ENCODE measurements at regions not wholly inside any gene's neighbourhood (a gene's known extent, or its start where the extent isn't known, plus 50 kb on each side); places are given as distances from the start of the nearest gene placed in this dataset.

- H3K4me3 ChIP-seq (ENCODE audit: low read depth, low read length): no peak overlapping the region
- no peak for DNase-seq (ENCODE audit: low read depth)
- H3K27me3 ChIP-seq (ENCODE audit: control insufficient read depth, insufficient read depth, low read length): peaks cover 88% of the 10 kb centered on the region
- no peak for TF ChIP-seq CTCF (IDR thresholded peaks at IDR 0.05; ENCODE audit: insufficient read depth, low read length, poor library complexity, severe bottlenecking)
- H3K36me3 ChIP-seq (ENCODE audit: control insufficient read depth, insufficient read depth, low read length): no peaks in the 10 kb centered on the region
Observed at GRCh38 chr15:89413877-89414276, 79.3 kb upstream of the POLG start.

- no peak overlapping the region for H3K4me3 ChIP-seq (ENCODE audit: low read depth, low read length)
- TF ChIP-seq CTCF (IDR thresholded peaks at IDR 0.05; ENCODE audit: insufficient read depth, low read length, poor library complexity, severe bottlenecking): no peak
- no peak for DNase-seq (ENCODE audit: low read depth)
- peaks cover 90% of the 10 kb centered on the region for H3K27me3 ChIP-seq (ENCODE audit: control insufficient read depth, insufficient read depth, low read length)
- H3K36me3 ChIP-seq (ENCODE audit: control insufficient read depth, insufficient read depth, low read length): no peaks in the 10 kb centered on the region
Observed at GRCh38 chr15:89412905-89413411, 78.3 kb upstream of the POLG start.

GRCh38 chr15:89410039-89410435, 75.4 kb upstream of the POLG start:
- Histone ChIP-seq H3K4me3 (ENCODE audit: low read depth, low read length) (no peak overlapping the region), H3K27me3 (ENCODE audit: control insufficient read depth, insufficient read depth, low read length) (peaks cover 96% of the 10 kb centered on the region), H3K36me3 (ENCODE audit: control insufficient read depth, insufficient read depth, low read length) (no peaks in the 10 kb centered on the region)
- no peak for TF ChIP-seq CTCF (IDR thresholded peaks at IDR 0.05; ENCODE audit: insufficient read depth, low read length, poor library complexity, severe bottlenecking)
- no peak for DNase-seq (ENCODE audit: low read depth)

GRCh38 chr15:89409184-89410038, 74.8 kb upstream of the POLG start:
- Histone ChIP-seq H3K4me3 (ENCODE audit: low read depth, low read length) (no peak overlapping the region), H3K36me3 (ENCODE audit: control insufficient read depth, insufficient read depth, low read length) (no peaks in the 10 kb centered on the region), H3K27me3 (ENCODE audit: control insufficient read depth, insufficient read depth, low read length) (peaks cover 99% of the 10 kb centered on the region)
- DNase-seq (ENCODE audit: low read depth): no peak
- no peak for TF ChIP-seq CTCF (IDR thresholded peaks at IDR 0.05; ENCODE audit: insufficient read depth, low read length, poor library complexity, severe bottlenecking)

GRCh38 chr15:89408372-89409183, 74.0 kb upstream of the POLG start:
- Histone ChIP-seq H3K4me3 (ENCODE audit: low read depth, low read length) (no peak overlapping the region), H3K27me3 (ENCODE audit: control insufficient read depth, insufficient read depth, low read length) (peaks cover 98% of the 10 kb centered on the region), H3K36me3 (ENCODE audit: control insufficient read depth, insufficient read depth, low read length) (no peaks in the 10 kb centered on the region)
- TF ChIP-seq CTCF (IDR thresholded peaks at IDR 0.05; ENCODE audit: insufficient read depth, low read length, poor library complexity, severe bottlenecking): no peak
- DNase-seq (ENCODE audit: low read depth): no peak

Data from kidney epithelial cell (primary cell).